ENCODE measurements at regions not wholly inside any gene's neighbourhood (a gene's known extent, or its start where the extent isn't known, plus 50 kb on each side); places are given as distances from the start of the nearest gene placed in this dataset.

GRCh38 chr14:83814896-83815295 is 1715.0 kb upstream of the FLRT2 start:
- DNase-seq (ENCODE audit: low read depth), result no peak

- no peak for DNase-seq (ENCODE audit: low read depth)
These were observed 1713.2 kb upstream of the FLRT2 start for GRCh38 chr14:83816761-83817160.

GRCh38 chr14:83825843-83826242 is 1704.1 kb upstream of the FLRT2 start:
- DNase-seq (ENCODE audit: low read depth), result no peak

GRCh38 chr14:83826838-83827237 is 1703.1 kb upstream of the FLRT2 start:
- no peak for DNase-seq (ENCODE audit: low read depth)

GRCh38 chr14:83827383-83827782 is 1702.6 kb upstream of the FLRT2 start:
- DNase-seq (ENCODE audit: low read depth), result no peak

GRCh38 chr14:83828406-83828805 is 1701.5 kb upstream of the FLRT2 start:
- no peak for DNase-seq (ENCODE audit: low read depth)

GRCh38 chr14:83830316-83830715 is 1699.6 kb upstream of the FLRT2 start:
- DNase-seq (ENCODE audit: low read depth), result no peak

GRCh38 chr14:83838226-83838625 is 1691.7 kb upstream of the FLRT2 start:
- DNase-seq (ENCODE audit: low read depth), result no peak

- no peak for DNase-seq (ENCODE audit: low read depth)
These were observed 1687.4 kb upstream of the FLRT2 start for GRCh38 chr14:83842547-83842946.

- DNase-seq (ENCODE audit: low read depth), result no peak
These were observed 1682.8 kb upstream of the FLRT2 start for GRCh38 chr14:83847102-83847501.

- no peak for DNase-seq (ENCODE audit: low read depth)
These were observed 1679.9 kb upstream of the FLRT2 start for GRCh38 chr14:83850092-83850491.

GRCh38 chr14:83856334-83856733 is 1673.6 kb upstream of the FLRT2 start:
- DNase-seq (ENCODE audit: low read depth), result no peak

- no peak for DNase-seq (ENCODE audit: low read depth)
These were observed 1669.3 kb upstream of the FLRT2 start for GRCh38 chr14:83860631-83861155.

GRCh38 chr14:83863042-83863774 is 1666.7 kb upstream of the FLRT2 start:
- no peak for DNase-seq (ENCODE audit: low read depth)

GRCh38 chr14:83864106-83864505 is 1665.8 kb upstream of the FLRT2 start:
- no peak for DNase-seq (ENCODE audit: low read depth)

- no peak for DNase-seq (ENCODE audit: low read depth)
These were observed 1662.2 kb upstream of the FLRT2 start for GRCh38 chr14:83867566-83868225.

GRCh38 chr14:83870546-83871270 is 1659.2 kb upstream of the FLRT2 start:
- DNase-seq (ENCODE audit: low read depth), result no peak

GRCh38 chr14:83873669-83874068 is 1656.3 kb upstream of the FLRT2 start:
- no peak for DNase-seq (ENCODE audit: low read depth)

GRCh38 chr14:83874662-83875061 is 1655.3 kb upstream of the FLRT2 start:
- DNase-seq (ENCODE audit: low read depth), result no peak

GRCh38 chr14:83883732-83884131 is 1646.2 kb upstream of the FLRT2 start:
- no peak for DNase-seq (ENCODE audit: low read depth)

GRCh38 chr14:83885837-83886293 is 1644.1 kb upstream of the FLRT2 start:
- no peak for DNase-seq (ENCODE audit: low read depth)

GRCh38 chr14:83887866-83888265 is 1642.1 kb upstream of the FLRT2 start:
- no peak for DNase-seq (ENCODE audit: low read depth)

- DNase-seq (ENCODE audit: low read depth), result no peak
These were observed 1636.5 kb upstream of the FLRT2 start for GRCh38 chr14:83893447-83893846.

Data from M059J (cell line).